GM10266 (cell line): ENCODE measurements at regions not wholly inside any gene's neighbourhood (a gene's known extent, or its start where the extent isn't known, plus 50 kb on each side); places are given as distances from the start of the nearest gene placed in this dataset.
"Not testable (repeated sequence)": the region's sequence is repeated elsewhere in the genome, so short reads cannot be mapped to it uniquely, and the experiment has no call there.

Experiments used
- DNase-seq: peaks from one replicate; pipeline ENCODE4 v3.0.0; 2012; ENCODE audit errors: extremely low spot score
- CTCF ChIP-seq: IDR thresholded peaks from 2 replicates; pipeline ENCODE4 v1.5.1; 2012; ENCODE audit warnings: mild to moderate bottlenecking, low read depth; ENCODE audit not compliant: control insufficient read depth, insufficient read depth; ENCODE audit errors: missing control alignments

DNA sequence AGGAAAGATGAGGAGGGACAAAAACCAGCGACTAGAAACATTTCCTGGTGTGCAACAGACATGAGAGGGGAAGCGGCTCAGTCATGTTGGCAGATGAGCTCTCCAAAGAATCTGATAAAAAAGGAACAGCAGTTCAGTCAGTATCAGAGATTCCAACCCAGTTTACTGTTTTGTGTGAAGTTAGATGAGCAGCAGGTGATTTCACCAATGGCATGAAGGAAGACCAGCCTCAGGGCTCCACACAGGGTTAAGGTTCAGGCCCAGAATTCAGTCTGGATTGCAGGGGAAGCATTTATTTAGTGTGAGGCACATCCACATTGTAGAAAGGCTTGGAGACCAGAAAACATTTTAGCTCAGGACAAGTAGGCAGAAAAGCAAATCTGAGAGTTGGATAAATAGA, 317.8 kb downstream of the C6orf118 start:
- no peak for TF ChIP-seq CTCF
- no peak for DNase-seq

DNA sequence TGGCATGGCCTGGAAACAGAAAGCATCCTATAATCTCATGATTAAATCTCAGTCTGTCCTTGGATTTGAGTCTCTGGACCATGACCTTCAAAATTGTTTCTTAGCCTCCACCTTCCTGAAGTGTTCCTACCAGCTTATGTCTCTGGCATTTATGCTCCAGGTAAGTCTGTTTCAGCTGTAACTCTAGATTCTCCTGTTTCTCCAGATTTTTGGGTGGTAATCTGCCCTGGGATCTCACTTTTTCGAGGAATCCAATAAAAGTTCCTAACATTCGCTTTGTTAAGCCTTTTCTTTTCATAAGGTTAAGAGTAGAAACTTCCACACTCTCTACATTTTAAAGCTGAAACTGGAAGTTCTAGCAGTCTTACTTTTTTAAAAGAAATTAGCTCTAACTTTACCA, 318.5 kb downstream of the C6orf118 start:
- no peak for DNase-seq
- TF ChIP-seq CTCF, result no peak

DNA sequence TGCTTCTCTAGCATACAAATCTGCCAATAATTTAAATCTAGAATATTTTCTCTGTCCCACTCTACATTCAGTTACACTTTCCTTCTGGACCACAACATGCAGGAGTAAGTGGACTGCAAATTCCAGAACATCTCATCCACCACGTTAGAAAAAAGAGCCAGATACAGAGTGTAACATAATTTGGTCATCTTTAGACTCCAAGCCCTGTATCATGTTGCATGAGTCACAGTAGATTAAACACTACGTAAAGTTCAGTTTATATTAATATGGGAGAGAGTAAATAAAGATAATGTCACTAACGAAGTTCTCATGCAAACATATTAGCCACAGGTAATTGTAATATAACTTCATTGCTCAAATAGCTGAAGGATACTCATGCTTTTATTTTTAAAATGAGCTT, 327.0 kb downstream of the C6orf118 start:
- DNase-seq, result no peak
- no peak for TF ChIP-seq CTCF

DNA sequence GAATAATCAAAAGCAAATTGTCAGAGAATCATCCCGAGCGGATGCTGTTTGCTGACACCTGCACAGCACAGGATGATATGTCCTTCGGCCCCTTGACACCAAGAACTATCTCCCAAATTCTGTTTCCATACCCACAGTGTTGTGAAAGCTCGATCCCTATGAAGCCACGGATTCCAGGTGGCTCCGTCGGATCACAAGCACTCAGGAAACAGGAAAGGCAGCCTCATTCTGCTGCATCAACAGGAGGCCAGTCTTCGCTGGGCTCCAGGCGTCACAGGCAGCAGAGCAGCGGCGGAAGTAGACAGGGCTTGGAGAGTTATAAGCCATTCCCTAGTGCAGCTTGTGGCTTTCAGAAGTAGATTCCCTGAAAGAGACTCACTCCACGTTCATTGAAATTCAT, 342.3 kb downstream of the C6orf118 start:
- no peak for DNase-seq
- no peak for TF ChIP-seq CTCF

DNA sequence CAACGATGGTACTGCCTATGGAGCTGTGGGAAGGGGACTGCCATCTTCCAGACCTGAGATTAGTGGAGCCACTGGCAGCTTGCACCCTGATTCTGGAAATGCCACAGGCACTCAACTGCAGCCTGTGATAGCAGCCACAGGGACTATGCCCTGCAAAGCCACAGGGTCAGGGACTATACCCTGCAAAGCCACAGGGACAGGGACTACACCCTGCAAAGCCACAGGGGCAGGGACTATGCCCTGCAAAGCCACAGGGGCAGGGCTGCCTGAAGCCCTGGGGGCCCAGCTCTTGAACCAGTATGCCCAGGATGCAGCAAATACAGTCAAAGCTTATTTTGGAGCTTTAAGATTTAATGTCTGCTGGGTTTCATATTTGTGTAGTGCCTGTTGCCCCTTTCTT, 346.6 kb downstream of the C6orf118 start:
- no peak for TF ChIP-seq CTCF
- DNase-seq, result no peak

GRCh38 chr6:164947164-164947563, 362.2 kb downstream of the C6orf118 start:
- no peak for DNase-seq
- TF ChIP-seq CTCF, result no peak

DNA sequence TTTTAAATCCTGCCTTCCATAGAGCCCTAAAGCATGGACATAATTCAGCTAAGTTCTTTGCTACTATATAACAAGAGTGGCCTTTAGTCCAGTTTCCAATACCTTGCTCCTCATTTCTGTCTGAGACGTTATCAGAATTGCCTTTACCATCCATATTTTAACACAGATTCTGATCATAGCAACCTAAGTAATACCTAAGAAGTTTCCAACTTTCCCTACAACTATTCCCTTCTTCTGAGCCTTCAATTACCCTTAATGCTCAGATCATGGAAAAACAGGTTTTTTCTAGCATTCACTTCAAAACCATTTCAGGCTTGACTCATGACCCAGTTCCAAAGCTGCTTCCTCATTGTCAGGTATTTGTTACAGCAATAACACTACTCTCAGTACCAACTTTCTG, 367.1 kb downstream of the C6orf118 start:
- TF ChIP-seq CTCF, result no peak
- DNase-seq, result no peak

GRCh38 chr6:164933238-164933794, 376.1 kb downstream of the C6orf118 start:
- not testable (repeated sequence) for DNase-seq
